GM18508 (cell line): ENCODE measurements at regions not wholly inside any gene's neighbourhood (a gene's known extent, or its start where the extent isn't known, plus 50 kb on each side); places are given as distances from the start of the nearest gene placed in this dataset.
"Not testable (repeated sequence)": the region's sequence is repeated elsewhere in the genome, so short reads cannot be mapped to it uniquely, and the experiment has no call there.

Source experiments
- ATAC-seq: cut with Tn5 transposase; IDR thresholded peaks from one replicate; pipeline ENCODE4 v1.9.1; 2021; ENCODE audit warnings: moderate number of reproducible peaks; ENCODE audit not compliant: insufficient read depth, unreplicated experiment

DNA sequence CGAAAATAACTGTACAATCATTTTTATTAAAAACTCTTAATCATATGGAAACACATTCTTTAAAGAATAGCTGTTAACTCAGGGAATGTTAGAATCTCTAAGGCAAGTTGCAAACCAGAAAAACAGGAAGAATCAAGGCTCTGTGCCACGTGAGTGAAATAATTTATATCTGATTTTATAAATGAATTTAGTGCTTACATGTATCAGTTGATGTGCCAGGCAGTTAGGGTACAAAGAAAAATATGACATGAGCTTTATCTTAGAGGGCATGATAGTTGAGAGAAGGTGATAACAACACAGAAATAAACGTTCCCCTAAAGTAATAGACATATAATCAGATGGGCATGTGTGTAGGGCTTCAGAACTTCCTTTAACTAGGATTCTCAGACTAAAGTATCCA, 734.5 kb upstream of the CCDC179 start:
- ATAC-seq, result no peak

DNA sequence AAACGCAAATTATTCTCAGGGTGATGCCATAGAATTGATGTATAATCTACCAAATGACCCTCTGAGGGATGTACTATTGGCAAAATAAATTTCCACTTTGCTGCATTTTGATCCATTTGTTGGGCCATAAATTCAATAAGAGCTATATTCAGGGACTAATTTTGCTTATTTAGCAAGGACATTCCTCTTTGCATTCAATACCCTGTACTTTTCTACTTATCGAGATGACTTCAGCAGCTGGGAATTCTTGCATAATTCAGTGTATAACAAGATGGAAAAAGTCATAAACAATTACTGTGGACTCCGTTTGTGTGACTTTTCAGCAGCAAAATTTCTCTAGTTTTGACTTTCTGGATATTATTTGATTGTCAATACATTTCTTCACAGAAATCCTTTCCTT, 744.7 kb upstream of the CCDC179 start:
- ATAC-seq, result no peak

DNA sequence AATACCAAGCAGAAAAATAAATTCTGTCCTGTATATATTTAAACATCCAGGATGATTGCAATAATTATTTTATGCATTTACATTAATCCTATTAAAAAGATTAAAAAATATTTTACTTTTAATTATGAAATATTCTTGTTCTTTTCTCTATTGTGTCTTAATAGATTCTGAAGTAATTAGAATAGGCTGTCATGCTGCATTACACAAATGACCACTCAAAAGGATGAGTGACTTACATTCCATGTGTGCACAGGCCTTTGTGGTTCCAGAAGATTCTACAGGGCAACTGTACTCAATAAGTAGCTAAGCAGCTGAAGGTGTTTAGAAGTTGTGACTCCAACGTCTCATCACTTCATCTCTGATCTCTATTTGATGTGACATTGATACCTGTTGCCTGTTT, 745.9 kb upstream of the CCDC179 start:
- no peak for ATAC-seq

DNA sequence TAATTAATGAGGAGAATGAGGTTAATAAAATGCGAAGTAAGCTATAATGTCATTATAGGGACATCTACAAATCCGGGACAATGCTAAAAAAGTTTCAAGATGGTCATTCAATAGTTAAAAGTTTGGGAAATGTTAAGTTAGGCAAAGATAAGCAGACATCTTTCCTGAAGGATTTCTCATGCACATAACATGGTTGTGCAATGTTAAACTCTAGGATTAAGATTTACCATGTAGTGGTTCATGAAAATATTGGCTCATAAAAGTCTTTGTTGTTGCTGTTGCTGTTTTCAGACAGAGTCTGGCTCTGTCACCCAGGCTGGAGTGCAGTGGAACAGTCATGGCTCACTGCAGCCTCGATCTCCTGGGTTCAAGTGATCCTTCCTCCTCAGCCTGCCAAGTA, 751.5 kb upstream of the CCDC179 start:
- no peak for ATAC-seq

DNA sequence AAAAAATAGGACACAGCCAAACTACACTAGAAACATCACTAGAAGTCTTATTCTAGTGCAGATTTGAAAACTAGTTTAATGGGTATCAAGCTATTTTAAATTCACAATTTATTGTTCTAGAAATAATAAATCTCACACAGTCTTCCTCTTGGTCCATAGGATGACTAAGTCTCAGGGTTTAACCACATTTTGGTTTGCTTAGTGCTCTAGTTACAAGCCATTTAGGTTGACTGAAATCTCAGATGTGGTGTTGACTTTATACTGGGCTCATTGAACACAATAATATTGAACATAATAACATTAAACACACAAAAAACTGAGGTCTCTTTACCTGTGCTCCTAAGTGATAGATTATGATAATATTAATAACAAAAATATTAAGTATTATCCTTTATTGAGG, 760.3 kb upstream of the CCDC179 start:
- no peak for ATAC-seq

DNA sequence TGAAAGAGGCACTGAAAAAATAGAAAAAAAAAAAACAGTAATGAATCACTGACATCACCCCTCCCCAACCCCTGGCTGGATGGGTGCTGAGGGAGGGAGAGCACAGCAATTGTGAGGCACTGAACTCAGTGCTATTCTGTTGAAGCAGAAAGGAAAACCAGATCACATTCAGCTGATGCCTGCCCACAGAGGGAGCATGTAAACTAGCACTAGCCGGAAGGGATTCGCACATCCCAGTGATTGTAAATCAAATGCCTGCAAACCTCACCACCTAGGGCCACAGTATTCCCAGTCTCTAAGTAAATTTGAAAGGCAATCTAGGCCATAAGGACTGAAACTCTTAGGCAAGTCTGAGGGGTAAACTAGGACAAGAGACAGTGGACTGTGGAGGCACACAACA, 772.0 kb upstream of the CCDC179 start:
- no peak for ATAC-seq

DNA sequence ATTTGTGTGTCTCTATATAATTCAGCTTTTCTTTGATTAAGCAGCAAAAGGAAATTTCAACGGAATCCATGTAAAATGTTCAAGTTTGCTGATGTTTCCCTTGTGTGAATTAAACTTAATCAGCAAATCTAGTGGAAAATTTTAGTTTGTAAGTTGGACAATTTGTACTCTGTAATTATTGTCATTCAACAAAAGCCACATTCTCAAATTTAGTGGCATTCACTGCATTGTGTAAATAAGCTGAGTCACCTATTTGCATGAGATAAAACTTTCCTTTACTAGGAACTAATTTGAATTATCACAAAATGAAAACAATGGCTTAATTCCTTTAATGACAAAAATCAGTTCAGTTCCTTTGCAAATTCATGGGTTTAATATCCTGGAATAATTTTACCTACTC, 784.2 kb upstream of the CCDC179 start:
- no peak for ATAC-seq

DNA sequence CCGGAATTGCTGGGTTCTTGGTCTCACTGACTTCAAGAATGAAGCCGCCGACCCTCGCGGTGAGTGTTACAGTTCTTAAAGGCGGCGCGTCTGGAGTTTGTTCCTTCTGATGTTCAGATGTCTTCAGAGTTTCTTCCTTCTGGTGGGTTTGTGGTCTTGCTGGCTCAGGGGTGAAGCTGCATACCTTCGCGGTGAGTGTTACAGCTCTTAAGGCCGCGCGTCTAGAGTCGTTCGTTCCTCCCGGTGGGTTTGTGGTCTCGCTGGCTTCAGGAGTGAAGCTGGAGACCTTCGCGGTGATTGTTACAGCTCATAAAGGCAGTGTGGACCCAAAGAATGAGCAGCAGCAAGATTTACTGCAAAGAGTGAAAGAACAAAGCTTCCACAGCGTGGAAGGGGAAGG, 792.1 kb upstream of the CCDC179 start:
- not testable (repeated sequence) for ATAC-seq

DNA sequence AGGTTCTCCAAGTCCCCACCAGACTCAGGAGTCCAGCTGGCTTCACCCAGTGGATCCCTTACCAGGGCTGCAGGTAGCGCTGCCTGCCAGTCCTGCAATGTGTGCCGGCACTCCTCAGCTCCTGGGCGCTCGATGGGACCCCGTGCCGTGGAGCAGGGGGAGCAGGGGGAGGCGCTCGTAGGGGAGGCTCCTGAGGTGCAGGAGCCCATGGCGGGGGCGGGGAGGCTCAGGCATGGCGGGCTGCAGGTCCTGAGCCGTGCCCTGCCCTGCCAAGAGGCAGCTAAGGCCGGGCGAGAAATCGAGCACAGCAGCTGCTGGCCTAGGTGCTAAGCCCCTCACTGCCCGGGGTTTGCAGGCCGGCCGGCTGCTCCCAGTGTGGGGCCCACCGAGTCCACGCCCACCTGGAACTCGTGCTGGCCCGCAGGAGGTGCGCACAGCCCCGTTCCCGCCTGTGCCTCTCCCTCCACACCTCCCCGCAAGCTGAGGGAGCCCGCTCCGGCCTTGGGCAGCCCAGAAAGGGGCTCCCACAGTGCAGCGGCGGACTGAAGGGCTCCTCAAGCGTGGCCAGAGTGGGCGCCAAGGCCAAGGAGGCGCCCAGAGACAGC, 792.9 kb upstream of the CCDC179 start:
- ATAC-seq, result no peak

DNA sequence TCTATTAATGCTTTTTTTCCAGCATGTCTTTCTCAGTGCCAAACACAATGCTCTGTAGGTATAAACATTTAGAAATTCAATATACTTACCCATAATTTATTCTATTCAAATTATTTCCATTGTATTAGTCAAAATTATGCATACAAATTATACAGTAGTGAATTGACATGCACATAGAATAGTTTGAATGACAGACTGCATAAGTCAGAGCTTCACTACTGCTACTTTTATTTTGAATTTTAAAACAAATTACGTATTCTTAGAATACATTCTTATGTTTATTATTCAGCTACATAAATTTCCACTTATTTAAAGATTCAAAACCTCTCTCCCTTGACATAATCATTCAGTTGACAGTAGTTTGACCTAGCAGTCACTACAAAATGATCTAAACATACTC, 808.0 kb upstream of the CCDC179 start:
- ATAC-seq, result no peak

DNA sequence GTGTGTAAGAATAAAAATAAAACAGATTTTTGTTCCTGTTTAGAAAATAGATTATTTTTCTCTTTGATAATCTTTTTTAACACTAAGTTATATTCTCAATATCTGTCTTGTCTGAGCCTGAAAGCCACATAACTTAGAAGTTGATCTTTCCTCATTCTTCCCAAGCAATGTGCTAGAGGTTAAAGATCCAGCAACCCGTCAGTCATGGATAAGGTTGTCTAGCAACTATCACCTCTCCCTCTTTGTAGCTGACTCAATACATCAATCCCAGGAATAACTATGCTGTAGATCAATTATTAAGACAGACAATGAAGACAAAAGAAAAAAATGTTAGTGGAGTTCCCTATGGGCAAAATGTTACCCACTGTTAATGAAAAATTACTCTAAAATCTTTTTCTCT, 813.1 kb upstream of the CCDC179 start:
- ATAC-seq, result no peak

DNA sequence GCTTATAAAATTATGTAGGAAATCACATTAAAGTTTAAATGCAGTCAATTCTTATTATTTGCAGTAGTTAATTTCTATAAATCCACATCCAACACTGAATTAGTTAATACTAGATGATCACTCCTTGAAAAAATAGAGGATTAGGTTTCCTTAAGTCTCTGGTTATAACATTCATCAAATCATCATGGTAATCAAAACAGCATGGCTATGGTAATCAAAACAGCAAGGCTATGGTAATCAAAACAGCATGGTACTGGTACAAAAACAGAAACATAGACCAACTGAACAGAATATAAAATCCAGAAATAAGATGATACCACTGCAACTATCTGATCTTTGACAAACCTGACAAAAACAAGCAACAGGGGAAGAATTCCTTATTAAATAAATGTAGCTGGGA, 814.6 kb upstream of the CCDC179 start:
- ATAC-seq, result no peak

DNA sequence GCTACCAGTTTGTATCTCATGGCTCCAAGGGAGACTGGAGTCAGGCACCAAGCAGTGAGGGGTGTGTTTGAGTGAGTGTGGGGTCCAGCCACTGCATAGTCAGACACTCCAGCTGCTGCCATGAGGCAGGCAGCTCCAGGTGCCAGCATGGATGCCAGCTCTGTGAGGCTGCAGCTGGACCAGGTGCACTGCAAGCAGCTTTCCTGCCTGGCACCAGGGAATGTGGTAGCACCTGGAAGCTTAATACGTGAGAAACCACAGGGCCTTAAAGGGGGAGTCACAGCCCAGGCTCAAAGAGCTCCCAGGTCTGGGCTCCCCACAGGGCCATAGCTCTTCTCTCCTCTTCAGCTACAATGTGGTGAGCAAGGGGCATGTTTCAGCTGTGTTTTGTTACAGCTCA, 817.8 kb upstream of the LUZP2 start:
- ATAC-seq, result no peak

DNA sequence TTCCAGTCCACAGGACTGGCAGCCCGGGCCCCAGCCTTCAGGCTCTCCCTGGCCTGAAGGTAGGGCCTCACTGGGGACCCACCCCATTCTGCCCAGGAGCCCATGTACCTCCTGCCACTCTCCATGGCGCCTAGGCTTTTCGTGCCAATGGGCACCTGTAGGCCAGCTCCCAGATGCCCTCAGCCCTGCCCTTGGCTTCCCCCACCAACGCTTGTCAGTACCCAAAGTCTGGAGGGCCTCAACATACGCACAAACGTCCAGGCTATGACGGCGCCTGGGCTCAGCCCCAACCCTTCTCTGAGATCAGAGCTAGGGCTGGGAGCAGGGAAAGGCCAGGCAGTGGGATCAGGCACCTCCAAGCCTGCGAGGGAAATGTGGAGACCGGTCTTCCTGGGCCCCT, 816.9 kb upstream of the LUZP2 start:
- no peak for ATAC-seq

DNA sequence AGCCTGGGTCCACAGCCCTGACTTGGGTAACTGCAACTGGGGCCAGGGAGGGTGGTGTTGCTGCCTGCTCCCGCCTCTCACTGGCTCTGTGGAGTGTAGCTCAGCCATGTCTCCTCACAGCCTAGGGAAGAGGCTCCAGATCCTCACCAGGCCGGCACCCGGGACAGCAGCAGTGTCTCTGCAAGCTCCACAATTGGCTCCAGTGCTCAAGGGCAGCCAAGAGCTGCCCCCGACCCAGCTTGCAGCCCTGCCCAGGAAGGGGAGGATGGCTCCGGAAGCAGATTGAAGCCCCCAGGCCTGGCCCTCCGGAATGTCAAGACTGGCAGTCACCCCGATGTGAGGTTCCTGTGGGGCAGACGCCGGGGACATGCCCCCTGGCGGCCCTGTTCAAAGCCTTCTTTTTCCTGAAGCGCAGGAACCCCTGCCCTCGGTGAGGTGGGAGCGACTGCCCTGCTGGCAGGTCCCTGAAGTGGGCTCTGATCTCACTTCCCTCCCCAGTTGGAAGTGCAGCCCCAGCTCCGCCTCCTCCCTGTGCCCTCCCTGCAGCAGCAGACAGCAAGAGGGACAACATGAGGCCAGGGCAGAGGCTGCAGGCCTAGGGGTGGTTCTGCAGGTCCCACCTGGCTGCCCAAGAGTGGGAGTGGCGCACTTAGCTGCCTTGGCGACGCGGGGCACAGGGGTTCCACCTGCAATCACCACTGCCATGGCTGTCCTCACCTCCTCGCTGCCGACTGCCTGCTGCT, 816.2 kb upstream of the LUZP2 start:
- ATAC-seq, result no peak

DNA sequence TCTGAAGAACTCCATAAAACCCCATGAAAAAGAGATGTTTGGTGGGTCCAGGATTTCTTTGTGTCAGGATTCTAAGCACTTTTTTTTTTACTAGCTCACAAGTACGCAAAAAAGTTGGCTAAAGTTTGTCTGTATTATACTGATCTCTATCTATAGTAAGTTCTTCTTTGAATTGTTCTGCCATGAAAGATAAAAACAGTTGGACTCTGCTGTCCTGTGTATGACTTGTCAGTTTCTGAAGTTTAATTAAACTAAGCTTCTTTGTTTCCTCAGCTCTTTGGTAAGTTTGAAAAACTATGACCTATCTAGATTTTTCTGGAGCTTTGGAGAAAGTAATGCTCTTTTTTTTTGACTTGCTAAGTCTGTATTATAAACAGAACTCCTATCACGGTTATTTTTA, 812.2 kb upstream of the LUZP2 start:
- ATAC-seq, result no peak

DNA sequence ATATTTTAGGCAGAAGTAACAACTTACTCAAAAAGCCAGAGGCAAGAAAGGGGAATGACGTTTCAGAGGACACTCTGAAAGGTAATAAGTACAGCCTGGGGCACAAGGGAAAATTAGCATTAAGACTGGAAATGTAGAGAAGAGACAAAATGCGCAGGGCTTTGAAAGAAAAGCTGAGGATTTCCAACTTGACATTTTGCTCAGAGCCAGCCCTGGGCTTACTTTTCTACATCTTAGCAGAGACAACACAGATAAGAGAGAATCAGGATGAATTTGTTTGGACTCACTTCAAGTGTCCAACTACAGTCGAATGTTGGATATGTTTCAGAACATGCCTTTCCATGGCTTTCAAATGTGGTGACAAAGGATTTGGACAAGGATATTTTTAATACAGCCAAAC, 808.9 kb upstream of the LUZP2 start:
- ATAC-seq, result no peak

DNA sequence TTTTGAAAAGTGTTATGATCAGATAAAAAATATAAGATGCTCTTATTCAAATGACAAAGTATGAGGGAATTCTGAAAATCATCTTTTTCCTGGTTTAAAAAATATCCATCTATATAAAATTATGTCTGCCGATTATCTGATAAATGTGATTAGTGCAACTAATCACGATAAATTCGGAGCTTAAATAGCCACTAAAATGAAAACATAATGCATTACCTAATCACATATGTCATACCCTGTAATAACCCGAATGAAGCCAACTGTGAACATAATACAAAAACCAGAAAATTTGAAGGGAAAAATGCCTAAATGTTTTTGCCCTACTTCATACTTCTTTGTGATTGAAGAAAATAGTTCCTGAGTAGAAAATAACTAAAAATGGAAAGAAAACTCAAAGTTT, 808.4 kb upstream of the LUZP2 start:
- ATAC-seq, result no peak

DNA sequence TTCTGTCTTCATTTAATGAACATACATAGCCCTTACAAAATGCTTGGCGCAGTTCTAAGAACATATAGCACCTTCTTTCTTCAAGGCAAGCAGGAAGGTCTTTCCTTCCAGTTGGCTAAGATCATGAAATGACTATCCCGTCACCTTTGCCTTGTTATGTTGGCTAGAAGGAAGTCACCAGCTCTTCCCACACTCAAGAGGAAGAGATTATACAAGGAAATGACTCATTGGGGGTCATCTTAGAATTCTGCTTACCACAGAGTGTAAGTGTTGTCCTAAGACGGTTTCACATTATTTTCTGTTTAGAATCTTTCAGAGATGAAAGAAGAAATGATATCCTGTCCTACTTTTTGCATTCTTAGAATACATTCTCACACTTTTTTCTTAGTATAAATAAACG, 808.0 kb upstream of the LUZP2 start:
- ATAC-seq, result no peak

DNA sequence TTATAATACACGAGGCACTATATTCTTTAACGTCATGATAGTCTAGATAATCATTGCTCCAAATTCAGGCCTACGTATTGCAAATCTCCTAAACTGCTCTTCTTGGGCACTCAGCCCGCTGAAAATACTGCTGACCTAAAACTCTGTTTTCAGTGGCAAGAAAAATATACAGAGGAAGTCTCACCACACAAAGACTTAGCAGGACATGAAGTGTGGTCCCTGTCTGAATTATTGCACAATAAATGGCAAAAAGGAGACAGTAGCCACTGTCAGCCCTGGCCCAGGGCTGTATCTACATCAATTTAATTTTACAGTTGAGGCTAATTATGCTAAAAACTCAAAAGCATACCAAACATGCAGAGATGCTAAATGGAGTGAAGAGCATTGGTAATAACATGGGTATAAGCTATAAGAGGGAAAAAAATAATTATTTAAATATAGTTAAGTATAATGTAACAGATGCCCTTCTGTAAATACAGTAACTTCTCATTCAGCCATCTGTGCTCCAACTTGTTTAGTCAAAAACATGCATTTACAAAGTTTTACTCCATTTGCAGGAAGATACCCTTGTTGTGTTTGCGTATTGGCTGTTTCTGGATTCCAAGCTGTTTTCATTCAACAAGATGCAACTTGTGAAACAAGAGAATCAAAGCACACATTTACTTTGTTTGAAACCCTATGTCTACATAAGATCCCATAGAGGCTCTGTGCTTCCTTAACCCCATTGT, 800.0 kb upstream of the LUZP2 start:
- no peak for ATAC-seq

DNA sequence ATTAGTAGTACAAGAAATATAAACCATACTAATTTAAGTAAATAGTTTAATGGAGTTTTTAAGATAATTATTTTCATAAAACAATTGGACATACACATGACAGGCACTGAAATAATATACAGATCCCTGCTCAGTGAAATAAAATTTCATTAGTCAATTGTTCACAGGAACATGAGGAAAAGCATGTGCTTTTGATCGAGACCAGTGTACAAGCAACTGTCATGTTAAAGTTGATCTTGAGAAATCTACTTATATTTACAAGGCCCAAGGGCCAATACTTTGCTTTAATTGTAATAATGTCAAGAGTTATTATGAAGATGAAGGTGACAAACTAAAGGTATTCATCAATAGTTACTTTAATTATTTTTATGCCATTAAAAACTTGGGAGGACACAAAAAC, 792.7 kb upstream of the LUZP2 start:
- no peak for ATAC-seq

DNA sequence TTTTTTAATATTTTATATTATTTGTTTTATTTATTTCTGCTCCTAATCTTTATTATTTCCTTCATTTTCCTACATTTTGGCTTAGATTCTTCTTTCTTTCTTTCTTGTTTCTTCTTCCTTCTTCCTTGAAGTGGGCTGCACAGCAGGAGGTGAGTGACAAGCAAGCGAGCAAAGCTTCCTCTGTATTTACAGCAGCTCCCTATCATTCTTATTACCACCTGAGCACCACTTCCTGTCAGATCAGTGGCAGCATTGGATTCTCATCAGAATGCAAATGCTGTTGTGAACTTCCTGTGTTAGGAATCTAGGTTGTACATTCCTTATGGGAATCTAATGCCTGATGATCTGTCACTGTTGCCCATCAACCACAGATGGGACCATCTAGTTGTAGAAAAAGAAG, 784.9 kb upstream of the LUZP2 start:
- ATAC-seq, result no peak
